Karpas-422 (cell line): ENCODE measurements at regions not wholly inside any gene's neighbourhood (a gene's known extent, or its start where the extent isn't known, plus 50 kb on each side); places are given as distances from the start of the nearest gene placed in this dataset.
"Not testable (repeated sequence)": the region's sequence is repeated elsewhere in the genome, so short reads cannot be mapped to it uniquely, and the experiment has no call there.

Experiments
- DNase-seq: peaks from one replicate; pipeline ENCODE4 v3.0.0-alpha.2; 2015
- H2AFZ ChIP-seq: fragments of 200-600 bp; sonication (generic); 2 replicates; pipeline ENCODE4 v1.6.1; 2014; ENCODE audit warnings: antibody characterized with exemption, low read length, mixed read lengths
- H3K27ac ChIP-seq: fragments of 200-600 bp; sonication (generic); 2 replicates; pipeline ENCODE4 v1.5.1; 2014; ENCODE audit warnings: mild to moderate bottlenecking, low read length, moderate library complexity
- H3K27me3 ChIP-seq: fragments of 200-600 bp; sonication (generic); 2 replicates; pipeline ENCODE4 v1.6.1; 2014; ENCODE audit warnings: low read length, mixed read lengths
- H3K36me3 ChIP-seq: fragments of 200-600 bp; sonication (generic); 2 replicates; pipeline ENCODE4 v1.6.1; 2014; ENCODE audit warnings: low read length, mixed read lengths; ENCODE audit not compliant: insufficient read depth
- H3K4me1 ChIP-seq: fragments of 200-600 bp; sonication (generic); 2 replicates; pipeline ENCODE4 v1.6.1; 2014; ENCODE audit warnings: mild to moderate bottlenecking, low read length, mixed read lengths
- H3K4me2 ChIP-seq: fragments of 200-600 bp; sonication (generic); 2 replicates; pipeline ENCODE4 v1.6.1; 2014; ENCODE audit warnings: low read length, low read depth, mild to moderate bottlenecking; ENCODE audit not compliant: poor library complexity, severe bottlenecking
- H3K4me3 ChIP-seq: fragments of 200-600 bp; sonication (generic); 2 replicates; pipeline ENCODE4 v1.5.1; 2014; ENCODE audit warnings: mild to moderate bottlenecking, antibody characterized with exemption, low read length, mixed read lengths
- H3K79me2 ChIP-seq: fragments of 200-600 bp; sonication (generic); 2 replicates; pipeline ENCODE4 v1.6.1; 2014; ENCODE audit warnings: mild to moderate bottlenecking, low read length, mixed read lengths
- H3K9ac ChIP-seq: fragments of 200-600 bp; sonication (generic); 2 replicates; pipeline ENCODE4 v1.6.0; 2014; ENCODE audit warnings: low read length
- H3K9me2 ChIP-seq: fragments of 200-600 bp; sonication (generic), shearing (Covaris generic); replicated peaks from 2 replicates; pipeline ENCODE4 v1.6.0; 2014; ENCODE audit warnings: mild to moderate bottlenecking, low read length, moderate library complexity; ENCODE audit not compliant: insufficient read depth
- H3K9me3 ChIP-seq: fragments of 300-700, 200-600 bp; sonication (generic); 2 replicates; pipeline ENCODE4 v1.6.1; 2014; ENCODE audit warnings: low read length, mixed read lengths
- H4K20me1 ChIP-seq: fragments of 200-600 bp; sonication (generic); 2 replicates; pipeline ENCODE4 v1.6.1; 2014; ENCODE audit warnings: mild to moderate bottlenecking, antibody characterized with exemption, low read length, low read depth; ENCODE audit not compliant: insufficient read depth

DNA sequence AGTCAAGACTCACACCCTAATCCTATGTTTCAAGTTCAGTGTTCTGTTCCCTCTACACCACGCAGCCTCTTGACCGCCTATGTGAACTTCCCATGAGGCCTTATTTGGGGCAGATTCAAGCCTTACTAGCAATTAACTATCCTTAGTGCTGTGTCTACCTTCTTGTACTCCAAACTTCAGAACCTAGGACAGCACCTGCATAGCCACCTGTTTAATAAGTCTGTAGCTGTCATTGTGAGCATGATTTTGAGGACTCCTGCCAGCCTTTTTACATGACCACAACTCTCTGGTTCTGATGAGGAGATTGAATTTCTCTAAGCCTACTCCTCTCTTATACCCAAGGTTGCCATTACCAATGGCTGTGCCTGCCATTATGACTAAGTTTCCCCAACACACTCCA, 50.8 kb upstream of the PCSK1 start:
- Histone ChIP-seq H3K79me2 (no peaks in the 10 kb centered on the region), H3K27ac (no peak overlapping the region), H3K4me3 (no peak overlapping the region), H3K4me2 (no peak overlapping the region), H4K20me1 (no peaks in the 10 kb centered on the region), H3K36me3 (no peaks in the 10 kb centered on the region), H3K9ac (no peak overlapping the region), H3K4me1 (no peaks in the 10 kb centered on the region), H3K27me3 (no peaks in the 10 kb centered on the region), H3K9me3 (no peaks in the 10 kb centered on the region), H2AFZ (no peak overlapping the region), H3K9me2 (no peaks in the 10 kb centered on the region)
- DNase-seq = peak; percentile 67

DNA sequence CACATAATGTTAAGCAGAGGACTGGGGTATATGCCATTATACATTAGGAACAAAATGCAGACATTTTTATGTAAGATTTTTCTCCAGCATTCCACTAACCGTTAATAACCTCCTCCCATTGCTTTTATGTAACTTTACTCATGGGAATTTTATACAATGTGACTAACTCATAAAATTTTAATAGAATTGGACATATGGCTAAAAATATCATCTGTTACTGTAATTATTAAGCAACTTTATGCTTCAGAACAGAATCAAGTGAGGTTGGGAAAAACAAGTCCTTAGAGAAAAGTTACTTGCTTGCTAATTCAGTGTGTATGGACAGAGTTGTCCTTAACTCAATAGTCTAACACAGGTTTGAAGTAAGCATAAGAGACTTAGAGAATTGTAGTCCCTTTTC, 54.8 kb upstream of the PCSK1 start:
- Histone ChIP-seq H2AFZ (no peak overlapping the region), H3K27ac (no peak overlapping the region), H3K9me3 (no peaks in the 10 kb centered on the region), H3K9me2 (no peaks in the 10 kb centered on the region), H3K27me3 (no peaks in the 10 kb centered on the region), H3K4me1 (no peaks in the 10 kb centered on the region), H3K4me3 (no peak overlapping the region), H4K20me1 (no peaks in the 10 kb centered on the region), H3K4me2 (no peak overlapping the region), H3K36me3 (no peaks in the 10 kb centered on the region), H3K9ac (no peak overlapping the region), H3K79me2 (no peaks in the 10 kb centered on the region)
- DNase-seq = no peak

DNA sequence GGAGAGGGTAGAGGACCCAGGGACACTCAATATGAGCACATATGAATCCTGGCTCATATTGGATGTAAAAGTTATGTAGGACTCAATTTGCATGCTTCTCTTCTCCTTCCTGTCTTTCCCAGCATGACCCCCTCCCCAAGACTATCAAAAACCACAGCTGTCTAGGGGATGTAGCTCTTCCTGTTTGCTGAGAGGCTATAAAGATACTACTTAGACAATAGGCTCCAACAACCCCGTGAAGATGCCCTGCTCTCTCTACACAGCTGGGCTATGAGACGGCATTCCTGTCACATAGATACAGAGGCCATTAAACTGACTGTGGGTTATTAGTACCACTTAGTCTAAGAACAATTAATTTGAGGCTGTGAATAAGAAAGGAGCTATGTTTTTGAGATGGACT, 56.5 kb upstream of the PCSK1 start:
- no peaks in the 10 kb centered on the region for H3K9me2 ChIP-seq

DNA sequence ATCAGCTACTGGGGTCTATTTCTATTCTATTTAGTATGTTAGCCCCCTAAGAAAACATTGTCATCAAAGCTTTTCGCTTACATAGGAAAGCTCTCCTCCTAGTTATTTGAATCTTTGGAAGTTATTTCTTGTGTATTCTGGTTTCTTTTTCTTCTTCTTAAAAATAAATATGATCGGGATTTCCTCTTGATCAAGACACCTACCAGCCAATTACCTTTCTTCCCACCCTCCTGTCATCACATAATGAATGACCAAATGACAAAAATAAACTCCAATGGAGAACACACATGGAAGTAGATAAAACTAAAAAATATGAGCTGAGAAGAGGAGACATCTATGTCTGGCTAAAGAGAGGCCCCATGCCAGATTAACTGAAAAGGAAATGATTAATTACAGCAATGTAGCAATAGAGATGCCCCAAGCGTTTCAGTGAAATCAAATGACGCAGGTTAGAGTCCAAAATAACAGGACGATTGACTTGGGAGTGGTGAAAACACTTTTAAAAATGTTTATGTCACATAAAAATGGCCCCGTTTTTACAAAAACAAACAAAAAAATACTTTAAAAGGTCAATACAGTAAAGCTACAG, 59.5 kb upstream of the PCSK1 start:
- H3K4me1 ChIP-seq = no peaks in the 10 kb centered on the region
- no peak overlapping the region for H3K27ac ChIP-seq
- DNase-seq = no peak
- no peaks in the 10 kb centered on the region for H3K79me2 ChIP-seq
- H3K27me3 ChIP-seq = no peaks in the 10 kb centered on the region
- no peak overlapping the region for H3K4me3 ChIP-seq
- no peaks in the 10 kb centered on the region for H3K36me3 ChIP-seq
- no peak overlapping the region for H3K9ac ChIP-seq
- H4K20me1 ChIP-seq = no peaks in the 10 kb centered on the region
- H3K4me2 ChIP-seq = no peak overlapping the region
- H3K9me2 ChIP-seq = no peaks in the 10 kb centered on the region
- H2AFZ ChIP-seq = no peak overlapping the region
- H3K9me3 ChIP-seq = no peaks in the 10 kb centered on the region

More for the DNA sequence above, 56.5 kb upstream of the PCSK1 start:
- Histone ChIP-seq H3K27me3 (no peaks in the 10 kb centered on the region), H2AFZ (no peak overlapping the region), H3K4me1 (no peaks in the 10 kb centered on the region), H4K20me1 (no peaks in the 10 kb centered on the region), H3K79me2 (no peaks in the 10 kb centered on the region), H3K9me3 (no peaks in the 10 kb centered on the region), H3K36me3 (no peaks in the 10 kb centered on the region), H3K4me2 (no peak overlapping the region), H3K9ac (no peak overlapping the region), H3K4me3 (no peak overlapping the region), H3K27ac (no peak overlapping the region)
- no peak for DNase-seq

DNA sequence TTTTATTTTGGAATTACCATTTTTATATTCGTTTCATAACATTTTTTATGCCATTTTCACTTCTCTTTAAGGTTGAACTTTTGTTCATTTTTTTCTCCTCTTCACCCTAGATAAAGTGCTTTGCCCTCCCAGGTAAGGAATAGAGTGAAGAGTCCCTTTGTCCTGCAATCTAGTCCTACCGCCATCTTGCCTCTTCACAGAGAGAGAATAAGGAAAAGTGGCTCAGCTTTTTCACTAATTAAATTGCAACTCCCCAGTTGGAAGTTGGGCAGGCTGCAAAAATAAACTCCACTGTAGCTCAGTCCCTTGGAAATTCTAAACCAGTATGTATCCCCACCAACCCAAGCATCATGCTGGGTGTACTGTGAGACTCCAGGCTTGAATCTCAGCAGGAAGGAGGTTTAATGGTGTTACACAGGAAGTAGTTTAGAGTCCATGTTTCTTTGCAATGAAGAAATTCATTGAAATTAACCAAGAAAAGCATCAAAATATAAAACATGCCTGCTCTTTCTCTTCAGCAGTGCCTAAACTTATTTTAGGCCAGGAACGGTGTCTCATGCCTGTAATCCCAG, 60.3 kb upstream of the PCSK1 start:
- DNase-seq = no peak
- Histone ChIP-seq H3K9me2 (no peaks in the 10 kb centered on the region), H3K79me2 (no peaks in the 10 kb centered on the region), H3K36me3 (no peaks in the 10 kb centered on the region), H3K9me3 (no peaks in the 10 kb centered on the region), H3K4me1 (no peaks in the 10 kb centered on the region), H3K27ac (no peak overlapping the region), H3K4me2 (no peak overlapping the region), H3K4me3 (no peak overlapping the region), H3K9ac (no peak overlapping the region), H4K20me1 (no peaks in the 10 kb centered on the region), H2AFZ (no peak overlapping the region), H3K27me3 (no peaks in the 10 kb centered on the region)

DNA sequence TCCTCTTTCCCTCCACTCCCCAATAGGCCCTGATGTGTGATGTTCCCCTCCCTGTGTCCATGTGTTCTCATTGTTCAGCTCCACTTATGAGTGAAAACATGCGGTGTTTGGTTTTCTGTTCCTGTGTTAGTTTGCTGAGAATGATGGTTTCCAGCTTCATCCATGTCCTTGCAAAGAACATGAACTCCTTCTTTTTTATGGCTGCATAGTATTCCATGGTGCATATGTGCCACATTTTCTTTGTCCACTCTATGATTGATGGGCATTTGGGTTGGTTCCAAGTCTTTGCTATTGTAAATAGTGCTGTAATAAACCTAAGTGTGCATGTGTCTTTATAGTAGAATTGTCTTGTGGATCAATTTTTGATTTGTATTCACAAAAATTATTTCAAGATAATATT, 62.4 kb upstream of the PCSK1 start:
- H3K79me2 ChIP-seq, H3K27me3 ChIP-seq, H3K27ac ChIP-seq, H3K9ac ChIP-seq, H3K36me3 ChIP-seq, H3K4me2 ChIP-seq, H3K4me3 ChIP-seq, H4K20me1 ChIP-seq, DNase-seq, H3K4me1 ChIP-seq, H3K9me2 ChIP-seq, H2AFZ ChIP-seq, H3K9me3 ChIP-seq: not testable (repeated sequence)

DNA sequence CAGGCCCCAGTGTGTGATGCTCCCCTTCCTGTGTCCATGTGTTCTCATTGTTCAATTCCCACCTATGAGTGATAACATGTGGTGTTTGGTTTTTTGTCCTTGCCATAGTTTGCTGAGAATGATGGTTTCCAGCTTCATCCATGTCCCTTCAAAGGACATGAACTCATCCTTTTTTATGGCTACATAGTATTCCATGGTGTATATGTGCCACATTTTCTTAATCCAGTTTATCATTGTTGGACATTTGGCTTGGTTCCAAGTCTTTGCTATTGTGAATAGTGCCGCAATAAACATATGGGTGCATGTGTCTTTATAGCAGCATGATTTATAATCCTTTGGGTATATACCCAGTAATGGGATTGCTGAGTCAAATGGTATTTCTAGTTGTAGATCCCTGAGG, 64.0 kb upstream of the PCSK1 start:
- not testable (repeated sequence) for H3K9me2 ChIP-seq, H3K9me3 ChIP-seq, H3K79me2 ChIP-seq, H3K4me1 ChIP-seq, H3K36me3 ChIP-seq, DNase-seq, H3K27ac ChIP-seq, H2AFZ ChIP-seq, H3K4me2 ChIP-seq, H3K27me3 ChIP-seq, H3K9ac ChIP-seq, H3K4me3 ChIP-seq, H4K20me1 ChIP-seq

DNA sequence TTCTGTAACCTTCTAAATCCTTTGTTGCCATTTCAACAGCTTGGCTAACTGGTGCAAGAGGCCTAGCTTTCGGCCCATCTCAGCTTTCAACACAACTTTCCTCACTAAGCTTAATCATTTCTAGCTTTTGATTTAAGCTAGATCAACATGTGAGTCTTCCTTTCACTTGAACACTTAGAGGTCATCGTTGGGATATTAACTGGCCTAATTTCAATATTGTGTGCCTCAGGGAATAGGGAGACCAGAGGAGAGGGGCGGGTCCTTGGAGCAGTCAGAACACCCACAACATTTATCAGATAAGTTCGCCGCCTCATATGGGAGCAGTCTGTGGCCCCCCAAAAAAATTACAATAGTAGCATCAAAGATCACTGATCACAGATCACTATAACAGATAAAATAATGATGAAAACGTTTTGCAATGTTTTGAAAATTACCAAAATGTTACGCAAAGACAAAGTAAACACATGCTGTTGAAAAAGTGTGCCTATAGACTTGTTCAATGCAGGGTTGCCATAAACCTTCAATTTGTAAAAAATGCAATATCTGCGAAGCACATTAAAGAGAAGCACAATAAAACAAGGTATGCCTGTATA, 66.8 kb upstream of the PCSK1 start:
- Histone ChIP-seq H3K9ac (no peak overlapping the region), H3K9me2 (no peaks in the 10 kb centered on the region), H3K79me2 (no peaks in the 10 kb centered on the region), H3K4me1 (no peaks in the 10 kb centered on the region), H3K27ac (no peak overlapping the region), H3K4me3 (no peak overlapping the region), H3K36me3 (no peaks in the 10 kb centered on the region), H4K20me1 (no peaks in the 10 kb centered on the region), H3K9me3 (no peaks in the 10 kb centered on the region), H3K27me3 (no peaks in the 10 kb centered on the region), H3K4me2 (no peak overlapping the region), H2AFZ (no peak overlapping the region)
- no peak for DNase-seq
